NCI-H446 treated with DMSO at 0.1 percent for 48 hours (cell line): ENCODE measurements at regions not wholly inside any gene's neighbourhood (a gene's known extent, or its start where the extent isn't known, plus 50 kb on each side); places are given as distances from the start of the nearest gene placed in this dataset.
"Not testable (repeated sequence)": the region's sequence is repeated elsewhere in the genome, so short reads cannot be mapped to it uniquely, and the experiment has no call there.

Experiments
- DNase-seq: peaks from one replicate; lab custom pipeline; 2025; lab: John Stamatoyannopoulos, UW

- DNase-seq, result no peak
These were observed 186.1 kb downstream of the INHBB start for GRCh38 chr2:120531863-120532600.

GRCh38 chr2:120533625-120534024 is 187.7 kb downstream of the INHBB start:
- DNase-seq, result no peak

- DNase-seq, result no peak
These were observed 188.5 kb downstream of the INHBB start for GRCh38 chr2:120534457-120534856.

GRCh38 chr2:120535081-120535480 is 189.1 kb downstream of the INHBB start:
- DNase-seq, result no peak

GRCh38 chr2:120536141-120536540 is 190.2 kb downstream of the INHBB start:
- no peak for DNase-seq

- DNase-seq, result no peak
These were observed 192.9 kb downstream of the INHBB start for GRCh38 chr2:120538691-120539423.

- no peak for DNase-seq
These were observed 193.5 kb downstream of the INHBB start for GRCh38 chr2:120539424-120539936.

GRCh38 chr2:120539937-120540718 is 194.2 kb downstream of the INHBB start:
- no peak for DNase-seq

- DNase-seq, result no peak
These were observed 194.7 kb upstream of the GLI2 start for GRCh38 chr2:120540719-120541552.

- no peak for DNase-seq
These were observed 194.1 kb upstream of the GLI2 start for GRCh38 chr2:120541553-120541932.

GRCh38 chr2:120541972-120542670 is 193.5 kb upstream of the GLI2 start:
- DNase-seq, result no peak

GRCh38 chr2:120542911-120543527 is 192.6 kb upstream of the GLI2 start:
- no peak for DNase-seq

GRCh38 chr2:120543899-120544298 is 191.8 kb upstream of the GLI2 start:
- DNase-seq, result no peak

GRCh38 chr2:120544522-120544921 is 191.1 kb upstream of the GLI2 start:
- no peak for DNase-seq

GRCh38 chr2:120545007-120545406 is 190.7 kb upstream of the GLI2 start:
- DNase-seq, result not testable (repeated sequence)

GRCh38 chr2:120545521-120546047 is 190.1 kb upstream of the GLI2 start:
- no peak for DNase-seq

GRCh38 chr2:120546048-120546864 is 189.4 kb upstream of the GLI2 start:
- DNase-seq, result no peak

- DNase-seq, result no peak
These were observed 188.7 kb upstream of the GLI2 start for GRCh38 chr2:120546865-120547390.

- no peak for DNase-seq
These were observed 188.0 kb upstream of the GLI2 start for GRCh38 chr2:120547662-120548061.
